ENCODE measurements at regions not wholly inside any gene's neighbourhood (a gene's known extent, or its start where the extent isn't known, plus 50 kb on each side); places are given as distances from the start of the nearest gene placed in this dataset.

DNA sequence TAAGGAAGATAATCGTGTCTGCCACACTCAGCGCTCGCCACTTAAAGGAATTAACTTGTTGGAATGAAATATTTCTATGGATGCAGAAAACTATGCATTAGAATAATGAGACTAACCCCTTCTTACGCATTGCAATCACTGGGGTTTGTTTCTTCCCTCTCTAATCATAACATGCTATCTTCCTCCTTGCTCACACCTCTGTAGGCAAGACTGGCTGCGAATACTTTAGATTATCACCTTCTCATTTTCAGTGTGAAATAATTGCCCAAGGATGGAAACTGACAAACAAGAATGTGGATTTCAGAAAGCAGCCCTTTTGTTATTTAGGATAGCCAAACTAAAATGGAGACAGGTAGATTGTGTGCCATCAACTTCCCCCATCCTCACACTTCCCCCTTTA, 349.4 kb downstream of the MID1IP1 start:
- no peak for DNase-seq

DNA sequence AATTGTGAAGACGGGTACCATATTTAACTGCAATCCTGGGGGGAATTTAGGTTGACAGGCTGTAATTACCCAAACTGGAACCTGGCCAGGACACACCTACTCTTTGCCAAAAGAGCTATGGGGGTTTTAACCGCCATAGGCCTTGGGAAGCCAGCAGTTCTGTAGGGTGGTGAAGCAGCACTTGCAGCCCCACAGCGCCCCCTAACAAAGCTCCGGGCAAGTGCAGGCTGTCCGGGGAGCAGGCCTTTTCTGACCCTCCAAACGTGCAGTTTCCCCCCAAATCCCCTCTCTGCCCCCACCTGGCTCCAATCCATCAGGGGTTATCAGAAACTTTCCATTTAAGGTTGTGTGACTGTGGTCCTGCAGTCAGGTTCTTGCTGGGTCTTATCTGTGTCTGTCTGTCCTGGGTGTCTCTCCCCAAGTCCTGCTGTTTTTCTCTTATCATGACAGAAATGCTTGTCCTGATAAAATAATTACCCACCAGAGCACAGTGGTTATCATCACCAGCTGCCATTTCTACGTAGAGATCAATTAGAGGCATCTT, 350.9 kb downstream of the MID1IP1 start:
- peak; percentile 44 for DNase-seq

DNA sequence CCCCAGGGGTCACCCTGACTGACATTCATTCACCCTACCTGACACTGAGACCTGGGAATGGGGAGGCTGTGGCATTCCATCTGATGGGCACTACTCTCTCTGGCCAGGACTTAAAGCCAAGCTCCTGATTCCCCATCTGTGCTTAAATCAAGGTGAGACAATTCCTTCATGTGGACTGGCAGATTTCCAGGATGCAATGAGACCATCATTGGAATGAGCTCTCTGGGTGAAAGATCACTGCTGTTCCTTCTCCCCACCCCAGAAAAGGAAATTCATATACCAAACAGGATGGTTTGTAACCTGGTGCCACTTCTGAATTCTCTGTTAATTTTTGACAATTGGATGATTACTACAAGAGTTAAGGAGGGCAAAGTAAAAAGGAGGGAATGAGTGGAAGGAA, 354.8 kb downstream of the MID1IP1 start:
- DNase-seq = no peak

DNA sequence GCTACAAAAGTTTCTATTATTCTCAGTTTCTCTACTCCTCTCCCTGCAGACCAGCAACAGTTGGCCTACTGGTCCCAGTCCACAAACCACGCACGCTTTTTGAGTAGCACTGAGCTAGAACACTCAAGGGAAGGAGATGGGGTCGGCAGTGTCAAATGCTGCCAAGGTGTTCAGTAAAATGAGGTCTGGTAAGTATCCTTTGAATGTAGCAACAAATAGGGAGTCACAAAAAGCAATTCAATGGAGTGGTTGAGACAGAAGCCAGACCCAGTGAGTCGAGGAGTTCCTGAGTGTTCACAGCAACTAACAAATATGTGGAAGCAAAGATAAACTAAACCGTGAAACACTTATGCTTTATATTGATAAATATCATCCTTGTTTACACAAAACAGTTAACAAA, 355.7 kb downstream of the MID1IP1 start:
- no peak for DNase-seq

DNA sequence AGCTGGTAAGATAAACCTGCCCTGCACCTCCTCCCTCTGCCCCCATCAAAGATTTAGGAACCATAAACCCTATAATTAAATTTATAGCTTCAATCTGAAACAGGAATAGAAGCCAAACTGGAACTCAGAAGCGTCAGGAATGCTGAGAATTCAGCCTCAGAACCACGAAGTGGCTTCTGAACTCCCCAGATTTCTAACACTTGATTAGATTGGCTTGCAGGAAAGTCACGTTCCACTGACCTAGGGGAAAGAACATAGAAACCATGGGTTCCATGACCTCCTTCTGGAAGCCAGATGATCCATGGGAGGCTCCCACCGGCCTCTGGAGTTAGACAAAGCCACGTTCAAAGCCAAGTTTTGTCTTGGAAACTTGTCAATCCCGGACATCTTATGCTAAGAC, 356.5 kb downstream of the MID1IP1 start:
- no peak for DNase-seq

DNA sequence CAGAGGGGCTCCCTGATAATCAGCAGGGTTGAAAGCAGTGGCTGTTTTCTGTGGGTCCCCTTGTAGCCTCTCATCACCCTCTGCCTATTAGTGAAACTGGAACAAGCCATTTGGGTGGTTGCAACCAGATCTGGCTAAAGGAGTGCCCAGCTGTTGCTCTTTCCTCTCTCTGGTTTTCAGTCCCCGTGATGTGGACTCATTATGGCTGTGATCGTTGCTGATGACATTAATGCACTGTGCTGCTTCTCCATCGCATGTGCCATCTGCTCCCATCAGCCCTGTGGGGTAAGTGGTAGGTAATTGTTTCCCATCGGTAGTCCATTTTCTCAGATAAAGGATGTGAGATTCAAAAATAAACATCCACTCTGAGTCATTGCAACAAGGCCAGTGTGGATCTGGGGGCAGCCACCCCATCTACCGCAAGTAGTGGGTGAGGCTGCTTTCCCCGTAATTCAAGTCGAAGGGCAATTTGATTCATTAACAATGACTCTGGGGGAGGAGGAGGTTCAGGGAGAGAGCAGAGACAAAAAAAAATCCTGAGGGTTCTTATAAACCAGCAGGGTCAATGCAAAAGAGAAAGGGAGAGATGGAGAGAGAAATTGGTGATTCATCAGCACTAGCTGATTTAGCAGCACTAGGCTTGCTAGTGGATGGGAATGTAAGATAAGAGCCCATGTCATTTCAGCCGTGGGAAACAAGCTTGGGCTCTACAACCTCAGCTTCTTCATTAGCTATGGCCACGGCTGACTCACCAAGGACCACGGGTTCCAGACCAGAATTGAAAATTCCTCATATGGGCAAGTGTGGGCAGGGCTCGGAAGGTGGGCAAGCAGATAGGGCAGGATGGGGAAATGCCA, 357.8 kb downstream of the MID1IP1 start:
- no peak for DNase-seq

DNA sequence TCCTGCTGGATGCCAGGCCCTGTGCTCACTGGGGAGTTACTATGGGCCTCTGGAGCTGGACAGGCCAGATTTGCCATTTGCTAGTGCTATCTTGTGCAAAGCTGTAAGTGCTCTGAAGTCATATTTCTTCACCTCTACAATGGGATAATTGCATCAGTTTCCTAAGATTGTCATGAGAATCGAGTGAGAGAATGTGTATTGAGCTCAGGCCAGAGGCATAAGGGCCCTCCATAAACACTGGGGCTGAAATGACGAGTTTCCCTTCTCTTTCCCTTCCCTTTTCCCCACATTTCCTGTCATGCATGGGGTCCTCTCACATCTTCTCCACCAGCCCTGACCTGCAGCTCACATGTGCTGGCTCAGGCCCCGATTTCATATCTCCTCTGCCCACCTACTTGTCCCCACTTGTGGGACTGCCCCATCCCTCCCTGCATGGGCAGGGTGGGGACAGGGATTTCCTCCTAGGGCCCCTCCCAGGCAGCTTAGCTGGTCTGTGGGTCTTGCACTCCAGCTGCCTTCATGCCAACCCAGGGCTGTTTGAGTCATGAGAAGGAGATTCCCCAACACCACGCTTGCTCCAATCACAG, 358.8 kb downstream of the MID1IP1 start:
- DNase-seq = no peak

DNA sequence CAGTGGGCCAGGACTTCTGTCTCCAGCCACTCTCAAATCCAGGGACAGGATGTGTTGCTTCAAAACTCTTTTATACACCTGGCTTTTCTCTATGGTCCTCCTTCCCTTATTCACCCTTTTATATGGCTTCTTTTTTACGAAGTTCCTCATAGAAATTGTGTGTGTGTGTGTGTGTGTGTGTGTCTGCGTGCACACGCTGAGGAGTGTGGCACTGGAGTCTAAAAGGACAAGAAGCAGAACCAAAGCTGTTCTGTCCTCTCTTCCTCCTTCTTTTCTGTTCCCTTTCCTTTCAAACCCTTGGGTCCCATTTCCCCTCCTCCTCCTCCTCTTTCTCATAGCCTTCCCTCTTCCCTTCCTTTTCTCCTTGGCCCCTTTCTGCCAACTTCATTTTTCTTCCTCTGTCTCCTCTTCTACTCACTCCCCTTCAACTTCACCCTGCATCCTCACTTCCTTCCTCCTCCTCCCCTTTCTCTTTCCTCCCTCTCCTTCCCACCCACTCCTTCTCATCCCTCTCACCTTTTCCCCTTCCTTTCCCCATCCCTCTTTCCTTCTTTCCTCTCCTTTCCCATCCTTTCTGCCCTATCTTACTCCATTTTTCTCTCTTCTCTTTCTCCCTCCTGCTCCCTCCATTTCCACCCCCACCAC, 360.5 kb downstream of the MID1IP1 start:
- no peak for DNase-seq

DNA sequence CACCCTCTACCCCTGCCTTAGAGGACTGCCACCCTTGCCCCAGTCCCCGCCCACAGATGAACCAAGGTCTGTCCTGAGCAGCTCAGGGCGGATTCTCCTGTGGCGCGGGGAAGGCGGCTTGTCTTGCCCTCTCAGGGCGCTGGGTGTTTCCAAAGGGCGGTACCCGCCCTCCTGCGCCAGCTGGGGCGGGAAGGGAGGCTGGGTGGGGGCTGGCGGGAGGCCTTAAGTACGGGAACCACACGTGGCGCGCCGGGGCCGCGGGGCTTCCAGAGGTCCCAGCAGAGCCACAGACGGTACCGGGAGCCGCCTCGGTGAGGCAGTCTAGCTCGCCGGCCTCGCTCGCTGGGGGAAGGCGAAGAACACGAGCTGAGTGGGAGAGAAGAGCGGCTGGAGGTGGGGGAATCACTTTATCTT, 361.1 kb downstream of the MID1IP1 start:
- DNase-seq = peak; percentile 31

DNA sequence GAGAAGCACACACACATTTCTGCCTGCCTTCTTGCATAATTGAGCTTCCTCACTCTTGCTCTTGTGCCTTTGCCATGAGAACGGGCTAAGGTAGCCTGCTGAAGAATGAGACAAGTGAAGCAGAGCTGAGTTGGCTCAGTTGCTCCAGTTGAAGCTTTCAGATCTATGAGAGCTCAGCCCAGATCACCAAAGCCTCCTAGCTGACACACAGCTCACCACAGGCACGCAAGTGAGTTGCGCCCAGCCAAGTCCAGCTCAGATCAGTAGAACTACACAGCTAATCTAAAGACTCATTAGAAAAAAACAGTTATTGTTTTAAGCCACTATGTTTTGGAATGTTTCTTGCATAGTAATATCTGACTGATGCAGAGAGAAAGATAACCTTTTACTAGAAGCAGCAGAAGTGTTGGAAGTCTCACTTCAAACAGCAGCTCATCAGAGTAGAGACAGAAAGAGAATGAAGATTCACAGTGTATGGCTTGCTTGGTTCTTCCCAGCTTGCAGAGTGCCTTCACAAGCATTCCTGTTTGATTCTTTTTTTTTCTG, 362.4 kb downstream of the MID1IP1 start:
- DNase-seq = no peak

DNA sequence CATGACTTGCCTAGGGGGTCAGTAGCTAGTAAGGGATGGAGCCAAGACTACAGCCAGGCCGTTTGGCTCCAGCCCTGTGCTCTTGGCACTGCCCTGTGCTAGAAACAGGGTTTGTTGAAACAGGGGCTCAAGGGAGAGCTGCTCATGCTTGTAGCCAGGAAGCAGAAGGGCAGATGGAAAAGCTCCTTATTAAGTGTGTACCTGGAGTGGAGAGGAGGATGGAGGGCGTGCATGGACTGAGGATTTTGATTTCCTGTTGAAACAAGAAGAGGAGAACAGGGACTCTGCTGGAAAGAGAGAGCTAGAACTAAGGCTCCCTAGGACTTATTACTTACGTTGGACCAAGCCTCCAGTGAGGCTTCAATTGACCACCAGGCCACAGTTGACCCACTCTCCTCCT, 363.0 kb downstream of the MID1IP1 start:
- DNase-seq = no peak

DNA sequence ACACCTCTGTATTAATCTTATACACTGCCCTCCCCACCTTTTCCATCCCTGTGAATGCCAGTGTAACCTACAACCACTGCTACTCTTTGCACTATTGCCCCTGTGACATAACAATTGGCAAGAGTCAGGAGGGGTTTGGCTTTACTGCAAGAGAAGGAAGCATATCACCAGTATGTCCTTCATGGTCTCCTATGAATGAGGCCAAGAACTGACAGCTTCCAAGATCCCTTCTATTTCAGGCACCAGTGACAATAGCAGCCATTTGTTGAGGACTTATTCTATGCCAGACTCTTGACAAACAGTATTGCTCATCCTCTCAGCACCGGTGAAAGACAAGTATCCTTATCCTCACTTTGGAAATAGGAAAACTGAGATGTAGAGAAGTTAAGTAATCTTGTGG, 363.9 kb downstream of the MID1IP1 start:
- DNase-seq = no peak

DNA sequence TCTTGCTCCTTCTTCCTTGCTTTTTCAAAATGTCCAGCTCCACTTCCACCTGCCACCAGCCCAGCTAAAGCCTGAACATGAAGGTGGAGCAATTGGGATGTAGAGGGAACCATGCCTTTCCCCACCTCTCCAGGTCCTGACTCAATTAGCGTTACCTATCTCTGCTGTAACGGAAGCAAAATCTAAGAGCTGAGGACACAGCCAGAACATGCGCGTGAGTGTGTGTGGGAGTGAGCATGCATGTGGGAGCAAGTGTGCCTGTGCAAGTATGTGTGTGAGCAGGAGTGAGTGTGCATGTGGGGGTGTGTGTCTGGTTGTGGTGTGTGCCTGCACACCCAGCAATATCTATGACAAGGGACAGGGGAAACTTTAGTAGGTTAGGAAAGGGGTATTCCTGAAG, 364.5 kb downstream of the MID1IP1 start:
- DNase-seq = no peak

DNA sequence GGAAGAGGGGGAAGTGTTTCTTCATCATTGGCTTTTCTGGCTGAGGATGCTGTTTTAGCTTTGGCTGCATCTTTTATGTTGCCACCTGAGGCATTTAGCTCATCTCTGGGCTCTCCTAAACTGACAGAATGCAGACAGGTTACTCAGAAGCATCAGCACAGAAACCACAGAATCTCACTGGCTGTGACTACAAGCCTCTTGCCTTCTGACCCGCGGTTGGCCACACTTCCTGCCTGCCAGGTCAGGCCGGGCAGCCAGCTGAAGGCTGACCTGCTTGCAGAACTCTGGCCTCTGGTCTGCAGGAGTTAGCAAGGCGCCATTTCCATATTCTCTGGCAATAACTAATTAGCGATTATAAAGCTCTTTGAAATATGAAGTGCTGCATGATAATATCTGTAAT, 366.5 kb downstream of the MID1IP1 start:
- DNase-seq = no peak

DNA sequence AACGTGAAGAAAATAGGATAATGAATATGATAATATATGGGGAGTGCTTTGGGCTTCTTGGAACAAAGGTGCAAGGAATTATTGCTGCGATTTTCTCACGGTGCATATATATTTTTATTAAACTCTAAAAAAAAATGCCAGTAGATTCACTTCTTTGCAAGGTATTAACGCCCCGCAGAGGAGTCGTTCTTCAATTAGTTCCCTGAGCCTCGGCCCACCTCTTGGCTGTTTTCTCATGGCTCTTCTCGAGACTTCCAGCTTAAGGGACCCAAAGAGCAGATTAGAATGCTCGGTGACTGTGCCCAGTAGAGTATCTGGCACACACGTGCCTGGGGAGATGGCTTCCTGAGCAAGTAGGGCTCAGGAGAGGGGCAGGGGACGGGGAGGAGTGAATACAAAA, 367.4 kb downstream of the MID1IP1 start:
- no peak for DNase-seq

DNA sequence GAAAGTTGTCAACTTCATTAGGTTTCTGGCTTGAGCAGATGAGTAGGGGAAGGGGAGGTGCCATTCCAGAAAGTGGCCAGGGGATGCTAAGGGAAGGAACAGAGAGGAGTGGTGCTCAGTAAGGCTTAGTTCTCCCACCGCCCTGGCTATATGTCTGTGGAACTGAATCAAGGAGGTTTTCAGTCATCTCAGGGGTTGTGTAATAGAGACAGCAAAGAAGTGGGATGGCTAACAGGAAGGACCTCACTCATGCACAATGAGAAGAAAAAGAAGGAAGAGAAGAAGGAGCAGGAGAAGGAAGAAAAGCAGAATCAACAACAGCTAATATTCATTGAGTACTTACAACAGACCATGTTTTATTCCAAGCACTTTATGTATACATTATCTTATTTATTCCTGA, 368.7 kb downstream of the MID1IP1 start:
- DNase-seq = no peak

DNA sequence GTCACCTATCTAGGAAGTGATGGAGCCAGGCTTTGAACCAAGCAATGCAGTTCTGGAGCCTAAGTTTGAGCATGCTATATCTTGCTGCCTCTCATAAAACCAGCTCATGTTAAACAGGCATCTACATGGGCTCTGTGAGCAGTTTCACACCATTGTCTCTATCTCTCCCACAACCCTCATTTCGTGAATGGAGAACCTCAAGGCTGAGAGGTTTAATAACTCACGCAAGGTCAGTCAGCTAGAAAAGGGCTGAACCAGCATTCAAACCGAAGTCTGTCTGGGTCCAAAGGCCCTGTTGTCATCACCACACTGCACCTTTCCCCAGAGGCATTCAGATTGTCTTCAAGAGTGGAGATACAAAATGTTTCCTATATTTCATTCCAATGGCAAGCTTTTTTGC, 369.2 kb downstream of the MID1IP1 start:
- DNase-seq = no peak

DNA sequence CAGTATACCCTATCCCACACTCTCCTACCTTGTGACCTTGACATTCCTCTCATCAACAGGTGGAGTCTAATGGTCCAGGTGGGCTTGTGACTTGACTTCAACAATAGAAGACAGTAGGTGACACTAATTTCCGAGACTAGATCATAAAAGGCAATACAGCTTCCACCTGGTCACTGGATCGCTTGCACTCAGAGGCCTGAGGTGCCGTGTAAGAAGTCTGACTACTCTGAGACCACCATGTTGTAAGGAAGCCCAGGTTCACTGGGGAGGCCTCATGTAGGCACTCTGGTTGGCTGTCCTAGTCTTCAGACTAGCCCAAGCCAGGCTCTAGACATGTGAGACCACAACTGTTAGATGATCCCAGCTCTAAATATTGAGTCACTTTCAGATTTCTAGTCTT, 370.4 kb downstream of the MID1IP1 start:
- DNase-seq = no peak

DNA sequence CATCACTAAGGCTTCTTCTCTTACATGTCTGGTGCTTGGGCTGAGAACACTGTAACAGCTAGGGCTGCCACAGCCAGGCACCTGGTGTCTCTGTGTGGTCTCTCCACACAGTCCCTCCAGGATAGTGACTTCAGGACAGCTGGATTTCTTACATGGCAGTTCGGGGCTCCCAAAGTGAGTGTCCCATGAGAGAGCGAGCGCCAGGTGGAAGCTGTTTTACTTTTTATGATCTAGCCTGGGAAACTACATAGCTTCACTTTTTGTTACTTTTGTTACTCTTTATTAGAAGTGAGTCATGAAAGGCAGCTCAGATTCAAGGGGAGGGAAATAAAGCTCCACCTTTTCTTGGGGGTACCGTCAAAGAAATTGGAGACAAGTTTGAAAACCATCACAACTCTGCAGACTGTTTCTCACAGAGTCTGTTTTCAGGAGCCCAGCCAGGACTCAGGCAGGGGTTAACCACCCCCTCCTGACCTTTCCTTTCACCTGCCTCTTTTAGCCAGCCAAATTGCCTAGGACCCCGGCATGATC, 373.0 kb downstream of the MID1IP1 start:
- DNase-seq = peak; percentile 28

DNA sequence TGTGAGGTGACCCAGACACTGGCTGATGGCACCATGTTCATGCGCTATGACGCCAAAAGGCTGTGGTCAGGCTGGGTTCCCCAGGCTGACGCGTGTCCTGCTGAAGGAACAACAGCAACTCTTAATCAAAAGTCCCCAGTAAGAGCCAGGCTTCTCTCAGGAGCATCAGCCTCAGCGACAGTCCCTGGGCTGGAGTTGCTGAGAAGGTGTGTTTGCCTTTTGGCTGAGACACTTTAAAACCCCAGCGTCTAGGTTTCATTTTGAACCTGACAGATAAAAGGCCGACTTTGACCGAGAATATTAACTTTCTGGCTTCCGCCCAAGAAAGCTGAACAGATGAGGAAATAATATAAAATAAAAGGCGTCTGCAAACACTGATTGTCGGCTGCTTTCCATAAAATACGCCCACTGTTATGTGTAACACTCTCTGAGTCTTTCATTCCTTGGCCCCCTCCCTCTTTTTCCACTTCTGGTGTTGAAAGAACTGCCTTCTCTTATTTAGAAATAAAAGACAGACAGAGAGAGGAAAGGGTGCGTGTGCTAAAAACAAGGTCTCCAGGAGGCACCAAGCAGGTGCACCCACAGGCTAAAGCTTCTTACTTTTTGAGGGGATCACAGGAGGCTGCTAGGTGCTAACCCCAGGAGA, 373.6 kb downstream of the MID1IP1 start:
- no peak for DNase-seq

DNA sequence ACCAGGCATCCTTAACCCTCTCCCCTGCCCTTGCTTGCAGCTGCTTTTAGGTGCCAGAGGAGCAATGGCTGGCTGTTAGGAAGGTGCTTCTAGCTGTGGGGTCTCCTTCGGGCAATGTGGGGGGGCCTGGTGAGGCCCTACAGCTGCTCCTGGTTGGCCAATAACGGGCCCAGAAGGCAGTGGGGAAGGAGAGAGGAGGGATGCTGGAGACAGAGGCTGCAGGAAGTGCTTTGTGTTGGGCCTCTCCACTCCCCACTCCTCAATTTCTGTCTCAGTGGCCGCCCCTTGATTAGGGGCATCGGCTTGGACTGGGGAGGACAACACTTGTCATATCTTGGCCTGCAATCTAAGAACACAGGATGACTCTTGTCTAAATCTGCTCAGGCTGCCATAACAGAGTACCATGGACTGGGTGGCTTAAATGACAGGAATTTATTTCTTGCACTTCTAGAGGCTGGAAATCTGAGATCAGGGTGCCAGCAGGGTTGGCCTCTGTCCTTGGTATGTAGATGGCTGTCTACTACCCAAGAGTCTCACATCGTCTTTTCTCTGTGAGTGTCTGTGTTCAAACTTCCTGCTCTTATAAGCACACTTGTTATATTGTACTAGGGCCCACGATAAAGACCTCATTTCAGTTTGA, 374.3 kb downstream of the MID1IP1 start:
- DNase-seq = no peak

DNA sequence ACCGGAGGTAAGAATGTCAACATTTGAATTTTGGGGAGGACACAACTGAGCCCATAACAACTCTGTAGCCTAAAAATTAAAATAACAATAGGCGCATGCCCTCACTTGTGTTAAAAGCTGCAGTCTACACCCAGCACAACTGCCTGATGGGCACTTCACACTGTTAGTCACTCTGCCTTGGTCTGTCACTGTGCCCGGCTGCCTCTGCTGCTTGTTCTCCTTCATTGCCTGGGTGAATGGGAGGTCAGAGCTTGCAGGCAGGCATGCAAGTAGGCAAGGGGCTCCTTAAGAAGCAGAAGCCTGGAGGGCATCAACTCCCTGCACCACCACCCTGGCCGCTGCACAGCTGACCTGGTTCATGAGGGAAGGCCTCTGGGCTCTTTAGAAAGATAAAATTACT, 374.8 kb downstream of the MID1IP1 start:
- no peak for DNase-seq
